ENCODE measurements at regions not wholly inside any gene's neighbourhood (a gene's known extent, or its start where the extent isn't known, plus 50 kb on each side); places are given as distances from the start of the nearest gene placed in this dataset.

DNA sequence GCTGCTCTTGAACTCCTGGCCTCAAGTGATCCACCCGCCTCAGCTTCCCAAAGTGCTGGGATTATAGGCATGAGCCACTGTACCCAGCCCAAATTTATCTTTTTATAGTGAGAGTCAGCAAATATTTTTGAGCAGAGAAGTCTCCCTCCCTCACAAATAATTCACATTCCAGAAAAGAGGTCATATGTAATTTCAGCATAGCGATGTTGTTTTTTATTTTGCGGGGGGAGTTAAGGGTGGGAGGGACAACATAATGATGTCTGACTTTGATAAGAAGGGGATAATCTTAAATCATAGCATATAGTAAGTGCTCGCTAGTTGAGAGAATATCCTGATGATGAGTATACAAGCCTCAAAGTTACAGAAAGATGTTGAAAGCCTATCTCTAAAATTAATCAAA, 1090.2 kb upstream of the ACVR2A start:
- no peak for DNase-seq
- no peaks in the 10 kb centered on the region for H3K36me3 ChIP-seq (ENCODE audit: low read depth)
- H3K4me2 ChIP-seq: no peak overlapping the region
- H3K9me2 ChIP-seq (ENCODE audit: insufficient read depth): no peaks in the 10 kb centered on the region
- BruUV-seq (replicated peaks): no TSS peak
- intact Hi-C loops (cut with micrococcal nuclease; ENCODE audit: unreplicated experiment): no loop called here
- H4K20me1 ChIP-seq (ENCODE audit: insufficient read depth): no peaks in the 10 kb centered on the region
- CTCF ChIA-PET: no interaction called here
- H3K9me3 ChIP-seq (ENCODE audit: insufficient read depth, low read depth): no peaks in the 10 kb centered on the region
- H3K27me3 ChIP-seq (ENCODE audit: insufficient read depth, low read depth): no peaks in the 10 kb centered on the region
- no peak overlapping the region for H3K4me3 ChIP-seq
- POLR2A ChIA-PET (ENCODE audit: unreplicated experiment): no interaction called here
- no peaks in the 10 kb centered on the region for H3K79me2 ChIP-seq (ENCODE audit: low read depth)
- H3K4me1 ChIP-seq (replicated peaks; ENCODE audit: insufficient read depth): no peaks in the 10 kb centered on the region
- H3F3A ChIP-seq (ENCODE audit: insufficient read depth, low read depth): no peaks in the 10 kb centered on the region
- H2AFZ ChIP-seq: no peak overlapping the region
- TF ChIP-seq EZH2 (IDR thresholded peaks at IDR 0.05; ENCODE audit: low read depth): no peak
- TF ChIP-seq, protein P1, sequence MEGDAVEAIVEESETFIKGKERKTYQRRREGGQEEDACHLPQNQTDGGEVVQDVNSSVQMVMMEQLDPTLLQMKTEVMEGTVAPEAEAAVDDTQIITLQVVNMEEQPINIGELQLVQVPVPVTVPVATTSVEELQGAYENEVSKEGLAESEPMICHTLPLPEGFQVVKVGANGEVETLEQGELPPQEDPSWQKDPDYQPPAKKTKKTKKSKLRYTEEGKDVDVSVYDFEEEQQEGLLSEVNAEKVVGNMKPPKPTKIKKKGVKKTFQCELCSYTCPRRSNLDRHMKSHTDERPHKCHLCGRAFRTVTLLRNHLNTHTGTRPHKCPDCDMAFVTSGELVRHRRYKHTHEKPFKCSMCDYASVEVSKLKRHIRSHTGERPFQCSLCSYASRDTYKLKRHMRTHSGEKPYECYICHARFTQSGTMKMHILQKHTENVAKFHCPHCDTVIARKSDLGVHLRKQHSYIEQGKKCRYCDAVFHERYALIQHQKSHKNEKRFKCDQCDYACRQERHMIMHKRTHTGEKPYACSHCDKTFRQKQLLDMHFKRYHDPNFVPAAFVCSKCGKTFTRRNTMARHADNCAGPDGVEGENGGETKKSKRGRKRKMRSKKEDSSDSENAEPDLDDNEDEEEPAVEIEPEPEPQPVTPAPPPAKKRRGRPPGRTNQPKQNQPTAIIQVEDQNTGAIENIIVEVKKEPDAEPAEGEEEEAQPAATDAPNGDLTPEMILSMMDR (conservative IDR thresholded peaks at IDR 0.05): no peak
- no peak overlapping the region for H3K27ac ChIP-seq

DNA sequence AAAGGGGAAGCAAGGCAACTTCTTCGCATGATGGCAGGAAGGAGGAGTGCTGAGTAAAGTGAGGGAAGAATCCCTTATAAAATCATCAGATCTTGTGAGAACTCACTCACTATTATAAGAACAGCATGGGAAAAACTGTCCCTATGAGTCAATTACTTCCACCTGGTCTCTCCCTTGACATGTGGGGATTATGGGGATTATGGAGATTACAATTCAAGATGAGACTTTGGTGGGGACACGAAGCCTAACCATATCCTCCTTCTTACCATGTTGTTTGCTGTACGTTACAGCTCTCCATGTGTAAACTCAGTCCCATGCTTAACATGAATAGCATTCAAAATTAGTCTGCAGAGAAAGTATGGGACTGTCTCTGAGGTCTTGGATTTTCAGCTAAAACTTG, 1096.8 kb upstream of the ACVR2A start:
- H3K9me3 ChIP-seq (ENCODE audit: insufficient read depth, low read depth): no peaks in the 10 kb centered on the region
- DNase-seq: no peak
- no peak overlapping the region for H2AFZ ChIP-seq
- no TSS peak for BruUV-seq (replicated peaks)
- no peaks in the 10 kb centered on the region for H3F3A ChIP-seq (ENCODE audit: insufficient read depth, low read depth)
- H3K36me3 ChIP-seq (ENCODE audit: low read depth): no peaks in the 10 kb centered on the region
- ChIA-PET POLR2A (ENCODE audit: unreplicated experiment) (no interaction called here), CTCF (no interaction called here)
- H3K27ac ChIP-seq: no peak overlapping the region
- intact Hi-C loops (cut with micrococcal nuclease; ENCODE audit: unreplicated experiment): no loop called here
- H3K4me1 ChIP-seq (replicated peaks; ENCODE audit: insufficient read depth): no peaks in the 10 kb centered on the region
- H3K27me3 ChIP-seq (ENCODE audit: insufficient read depth, low read depth): no peaks in the 10 kb centered on the region
- H3K9me2 ChIP-seq (ENCODE audit: insufficient read depth): no peaks in the 10 kb centered on the region
- no peak overlapping the region for H3K4me2 ChIP-seq
- H3K79me2 ChIP-seq (ENCODE audit: low read depth): no peaks in the 10 kb centered on the region
- TF ChIP-seq EZH2 (IDR thresholded peaks at IDR 0.05; ENCODE audit: low read depth): no peak
- TF ChIP-seq, protein P1 (conservative IDR thresholded peaks at IDR 0.05): no peak
- no peak overlapping the region for H3K4me3 ChIP-seq
- no peaks in the 10 kb centered on the region for H4K20me1 ChIP-seq (ENCODE audit: insufficient read depth)

DNA sequence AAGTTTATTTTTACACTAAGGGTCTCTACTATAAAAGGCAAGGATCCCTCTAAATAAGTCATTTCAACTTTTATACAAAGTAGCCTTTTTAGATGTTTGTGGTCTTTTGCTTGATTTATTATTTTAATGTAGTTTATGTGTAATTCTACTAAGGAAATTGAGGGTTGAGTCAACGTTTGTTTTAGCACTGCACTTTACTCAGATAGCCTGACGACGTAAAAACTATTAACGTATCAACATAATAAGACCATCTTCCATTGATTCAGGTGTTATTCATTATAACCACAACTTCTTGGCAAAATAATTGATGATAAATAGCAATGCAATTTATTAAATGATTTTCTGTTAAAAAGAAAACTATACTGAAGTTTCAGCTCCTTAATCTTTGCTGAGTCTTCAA, 1103.6 kb upstream of the ACVR2A start:
- no peaks in the 10 kb centered on the region for H3K36me3 ChIP-seq (ENCODE audit: low read depth)
- POLR2A ChIA-PET (ENCODE audit: unreplicated experiment): no interaction called here
- H3K4me2 ChIP-seq: no peak overlapping the region
- no peak overlapping the region for H3K4me3 ChIP-seq
- no peaks in the 10 kb centered on the region for H3K4me1 ChIP-seq (replicated peaks; ENCODE audit: insufficient read depth)
- no peak overlapping the region for H3K27ac ChIP-seq
- H3K79me2 ChIP-seq (ENCODE audit: low read depth): no peaks in the 10 kb centered on the region
- no peak overlapping the region for H2AFZ ChIP-seq
- no peaks in the 10 kb centered on the region for H4K20me1 ChIP-seq (ENCODE audit: insufficient read depth)
- no peaks in the 10 kb centered on the region for H3K9me3 ChIP-seq (ENCODE audit: insufficient read depth, low read depth)
- no peak for TF ChIP-seq EZH2 (IDR thresholded peaks at IDR 0.05; ENCODE audit: low read depth)
- TF ChIP-seq, protein P1 (conservative IDR thresholded peaks at IDR 0.05): no peak
- no TSS peak for BruUV-seq (replicated peaks)
- CTCF ChIA-PET: no interaction called here
- H3F3A ChIP-seq (ENCODE audit: insufficient read depth, low read depth): no peaks in the 10 kb centered on the region
- H3K9me2 ChIP-seq (ENCODE audit: insufficient read depth): no peaks in the 10 kb centered on the region
- H3K27me3 ChIP-seq (ENCODE audit: insufficient read depth, low read depth): no peaks in the 10 kb centered on the region
- DNase-seq: no peak
- intact Hi-C loops (cut with micrococcal nuclease; ENCODE audit: unreplicated experiment): no loop called here
